K562 (cell line): ENCODE measurements at regions not wholly inside any gene's neighbourhood (a gene's known extent, or its start where the extent isn't known, plus 50 kb on each side); places are given as distances from the start of the nearest gene placed in this dataset.

Experiments used
- CREB1 ChIP-seq, 2 experiments: sonication (generic) in 1 of 2; formaldehyde crosslinking in 1 of 2; IDR thresholded peaks; 2 replicates each; pipeline versions ENCODE4 v1.6.1 to v1.8.0; 2012 to 2022; ENCODE audit warnings: inconsistent platforms in 1 of 2, mild to moderate bottlenecking in 1 of 2, missing genetic modification reagents in 1 of 2, moderate library complexity in 1 of 2
- PML ChIP-seq: IDR thresholded peaks from 2 replicates; pipeline ENCODE4 v1.6.1; 2012; ENCODE audit warnings: low read length, inconsistent platforms

- TF ChIP-seq CREB1 (IDR thresholded peaks at IDR 0.05) (no peak), CREB1 (CRISPR knock-in tag; IDR thresholded peaks at IDR 0.05) (no peak), PML (no peak)
Observed at GRCh38 chr1:55741516-55741915, 526.4 kb upstream of the USP24 start.
